Islet precursor cell (in vitro differentiated cells): ENCODE measurements at regions not wholly inside any gene's neighbourhood (a gene's known extent, or its start where the extent isn't known, plus 50 kb on each side); places are given as distances from the start of the nearest gene placed in this dataset.
"Not testable (repeated sequence)": the region's sequence is repeated elsewhere in the genome, so short reads cannot be mapped to it uniquely, and the experiment has no call there.

Experiments
- DNase-seq: peaks from one replicate; pipeline ENCODE4 v3.0.0-alpha.2; 2018

DNA sequence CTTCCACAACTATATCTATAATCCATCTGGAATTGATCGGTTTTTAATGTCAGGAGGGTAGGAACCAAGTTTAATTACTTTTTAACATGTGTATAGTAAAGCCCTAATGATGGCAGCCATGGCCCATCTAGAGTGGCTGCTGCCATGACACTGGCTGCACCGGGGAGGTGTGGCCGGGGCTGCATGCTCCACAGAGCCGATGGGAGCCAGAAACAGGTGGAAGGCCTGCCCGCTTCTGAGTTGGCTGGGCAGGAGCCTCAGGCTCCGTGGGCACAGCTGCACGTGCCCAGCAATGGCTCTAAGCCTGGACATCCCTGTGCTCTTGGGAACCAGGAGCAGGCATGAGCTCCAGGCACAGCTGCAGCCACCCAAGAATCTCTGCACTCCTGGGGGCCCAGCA is 73.0 kb downstream of the GBP6 start:
- DNase-seq: no peak

DNA sequence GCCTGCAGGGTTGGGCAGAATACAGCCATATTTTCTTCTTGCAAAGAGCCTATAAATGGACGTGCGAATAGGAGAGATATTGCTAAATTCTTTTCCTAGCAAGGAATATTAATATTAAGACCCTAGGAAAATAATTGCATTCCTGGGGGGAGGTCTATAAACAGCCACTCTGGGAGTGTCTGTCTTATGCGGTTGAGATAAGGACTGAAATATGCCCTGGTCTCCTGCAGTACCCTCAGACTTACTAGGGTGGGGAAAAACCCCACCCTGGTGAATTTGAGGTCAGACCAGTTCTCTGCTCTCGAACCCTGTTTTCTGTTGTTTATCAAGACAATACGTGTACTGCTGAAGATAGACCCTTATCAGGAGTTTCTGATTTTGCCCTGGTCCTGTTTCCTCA is 74.4 kb downstream of the GBP6 start:
- DNase-seq: not testable (repeated sequence)

DNA sequence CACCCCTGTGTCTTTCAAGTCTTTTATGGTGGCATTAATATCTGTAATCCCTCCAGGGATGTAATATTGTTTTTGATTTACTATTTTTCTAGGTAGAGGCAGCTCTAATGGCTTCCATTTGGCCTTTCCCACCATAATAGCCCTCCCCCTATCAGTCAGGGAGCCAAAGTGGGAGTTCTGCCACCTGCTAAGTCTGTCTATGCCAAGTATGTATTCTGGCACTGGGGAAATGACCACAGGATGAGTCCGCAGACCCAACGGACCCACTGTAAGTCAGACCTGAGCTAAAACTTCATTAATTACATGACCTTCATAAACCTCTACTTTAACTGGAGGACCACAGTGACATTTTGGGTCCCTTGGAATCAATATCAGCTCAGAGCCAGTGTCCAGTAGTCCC is 77.1 kb downstream of the GBP6 start:
- no peak for DNase-seq

DNA sequence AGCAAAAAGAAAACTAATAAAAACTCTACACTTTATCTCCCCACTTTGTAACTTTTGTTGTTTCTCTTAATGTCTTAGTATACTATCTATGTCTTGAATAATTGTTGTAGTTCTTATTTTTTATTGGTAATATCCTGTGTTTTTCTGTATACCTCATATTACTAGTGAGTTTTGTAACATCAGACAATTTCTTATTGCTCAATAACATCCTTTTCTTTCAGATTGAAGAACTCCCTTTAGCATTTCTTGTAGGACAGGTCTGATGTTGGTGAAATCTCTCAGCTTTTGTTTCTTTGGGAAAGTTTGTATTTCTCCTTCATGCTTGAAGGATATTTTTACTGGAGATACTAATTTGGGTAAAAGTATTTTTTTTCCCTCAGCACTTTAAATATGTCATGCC is 79.8 kb upstream of the LRRC8B start:
- DNase-seq: no peak

DNA sequence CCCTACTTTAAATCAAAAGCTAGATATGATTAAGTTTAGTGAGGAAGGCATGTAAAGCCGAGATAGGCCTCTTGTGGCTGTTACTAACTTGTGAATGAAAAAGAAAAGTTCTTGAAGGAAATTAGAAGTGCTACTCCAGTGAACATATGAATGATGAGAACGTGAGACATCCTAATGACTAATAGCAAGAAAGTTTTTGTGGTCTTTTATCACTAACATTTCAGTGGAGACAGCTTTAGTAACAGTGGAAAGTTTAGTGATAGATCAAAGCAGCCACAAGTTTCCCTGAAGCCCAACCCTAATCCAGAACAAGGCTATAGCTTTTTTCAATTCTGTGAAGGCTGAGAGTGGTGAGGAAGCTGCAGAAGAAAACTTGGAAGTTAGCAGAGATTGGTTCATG is 73.6 kb upstream of the LRRC8B start:
- no peak for DNase-seq

DNA sequence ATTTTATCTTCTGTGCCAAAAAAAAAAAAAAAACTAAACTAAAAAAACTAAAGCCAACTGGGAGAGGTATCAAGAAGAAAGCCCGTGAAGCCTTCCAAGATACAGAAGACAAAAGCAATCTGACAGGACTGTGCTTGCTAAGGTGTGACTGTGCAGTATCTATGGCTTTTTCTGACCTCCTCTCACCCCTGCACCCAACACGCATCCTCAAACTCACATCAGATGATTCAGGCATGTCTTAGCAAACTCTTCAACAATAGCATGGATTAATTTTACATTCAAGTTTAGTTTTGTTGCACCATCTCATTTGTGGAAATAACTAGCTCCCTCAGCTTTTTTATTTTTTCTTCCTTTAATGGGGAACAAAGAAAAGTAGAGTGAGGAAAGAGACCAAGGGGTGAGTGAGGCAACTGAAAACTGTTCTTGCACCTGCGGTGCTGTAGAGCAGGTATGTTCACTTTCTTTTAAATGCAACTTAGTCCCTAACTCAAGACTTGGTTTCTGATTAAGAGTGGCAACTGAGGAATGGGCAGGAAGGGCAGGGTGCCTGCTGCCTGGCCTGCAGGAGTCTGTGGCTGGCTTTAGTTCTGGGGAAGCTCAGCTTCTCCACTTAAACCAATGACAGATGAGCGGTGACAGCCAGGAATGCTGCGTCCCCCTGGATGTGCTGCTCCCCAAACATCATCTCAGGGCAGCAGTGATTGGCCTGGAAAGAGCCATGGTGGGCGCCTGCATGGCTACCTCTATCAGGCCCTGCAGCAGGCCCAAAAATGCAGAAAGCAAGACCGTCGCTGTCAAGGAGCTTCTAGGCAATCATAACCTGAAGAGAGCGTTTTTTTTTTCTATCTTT is 71.3 kb upstream of the LRRC8B start:
- DNase-seq: no peak

DNA sequence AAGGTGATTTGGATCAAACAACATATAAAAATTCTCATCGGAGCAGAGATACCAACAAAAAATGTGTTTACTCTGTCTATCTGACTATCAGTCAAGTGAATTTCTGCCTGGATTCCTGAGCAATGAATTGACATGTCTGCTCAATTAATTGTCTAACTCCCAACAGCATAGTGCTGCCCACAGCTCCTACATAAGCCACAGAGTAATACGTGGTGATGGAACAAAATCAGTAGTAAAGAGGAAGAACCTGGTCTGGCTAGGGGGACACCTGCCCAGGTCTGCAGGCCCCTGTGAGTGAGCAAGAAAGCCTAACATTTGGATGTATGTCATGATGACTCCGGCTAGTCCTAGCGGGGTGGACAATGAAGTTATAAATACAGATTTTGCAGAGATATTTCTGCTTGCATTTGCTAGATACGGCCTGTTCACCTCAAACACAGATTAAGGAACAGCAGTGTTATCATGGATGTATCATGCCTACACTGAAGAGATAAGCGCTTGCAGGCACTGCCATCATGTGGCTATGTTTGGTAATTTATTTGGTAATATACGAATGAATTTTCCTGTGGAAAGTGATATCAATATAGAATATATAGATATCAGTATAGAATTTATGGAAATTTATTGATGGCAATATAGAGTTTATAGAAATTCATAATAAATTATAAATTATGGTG is 69.6 kb upstream of the LRRC8B start:
- DNase-seq: peak; percentile 48

DNA sequence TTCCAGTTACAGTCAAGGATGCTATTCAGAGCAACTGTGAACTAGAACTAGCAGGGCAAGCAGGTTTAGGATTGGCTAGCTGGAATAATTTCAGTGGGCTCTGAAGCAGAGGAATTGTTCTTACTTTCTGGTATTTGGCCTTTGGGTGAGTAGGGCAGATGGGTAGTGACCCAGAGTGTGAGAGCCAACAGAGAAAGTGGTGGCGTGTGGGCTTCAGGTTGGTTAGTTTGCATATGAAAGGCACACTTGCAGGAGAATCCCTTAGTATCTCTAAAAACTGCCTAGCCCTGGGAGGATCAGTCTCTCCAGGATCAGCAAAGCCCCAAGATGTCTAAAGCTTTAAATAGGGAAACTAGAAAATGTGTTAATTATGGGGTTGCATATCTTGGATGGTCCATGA is 67.6 kb upstream of the LRRC8B start:
- peak; percentile 47 for DNase-seq

DNA sequence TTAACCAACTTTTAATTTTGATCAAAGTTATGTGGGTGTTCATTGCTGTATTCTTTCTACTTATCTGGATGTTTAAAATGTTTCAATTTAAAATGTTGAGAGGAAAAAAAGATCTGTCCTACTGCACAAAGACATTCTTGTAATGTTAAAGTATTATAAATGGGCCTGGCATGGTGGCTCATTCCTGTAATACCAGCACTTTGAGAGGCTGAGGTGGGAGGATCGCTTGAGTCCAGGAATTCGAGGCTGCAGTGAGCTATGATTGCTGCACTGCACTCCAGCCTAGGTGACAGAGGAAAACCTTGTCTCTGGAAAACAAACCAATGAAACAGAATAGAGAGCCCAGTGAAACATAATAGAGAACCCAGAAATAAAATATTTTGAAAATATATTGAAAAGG is 65.5 kb upstream of the LRRC8B start:
- DNase-seq: no peak

DNA sequence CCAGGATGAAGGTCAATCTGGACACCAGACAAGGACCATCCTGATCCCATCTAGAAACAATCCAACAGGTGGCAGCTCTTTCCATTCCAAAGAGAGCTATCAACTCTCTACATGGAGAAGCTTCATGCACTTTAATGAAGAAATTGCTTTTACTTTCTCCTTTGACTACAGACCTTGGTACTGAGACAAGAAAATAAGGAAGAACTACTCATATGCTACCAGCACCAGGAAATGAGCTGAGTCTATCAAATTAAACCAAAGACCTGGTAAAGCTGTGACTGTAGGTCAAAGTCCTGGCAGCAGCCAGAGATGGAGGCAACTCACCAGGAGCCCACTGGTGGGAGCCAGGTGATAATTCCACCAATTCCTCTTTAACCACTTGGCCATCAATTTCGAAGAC is 64.3 kb upstream of the LRRC8B start:
- DNase-seq: no peak

DNA sequence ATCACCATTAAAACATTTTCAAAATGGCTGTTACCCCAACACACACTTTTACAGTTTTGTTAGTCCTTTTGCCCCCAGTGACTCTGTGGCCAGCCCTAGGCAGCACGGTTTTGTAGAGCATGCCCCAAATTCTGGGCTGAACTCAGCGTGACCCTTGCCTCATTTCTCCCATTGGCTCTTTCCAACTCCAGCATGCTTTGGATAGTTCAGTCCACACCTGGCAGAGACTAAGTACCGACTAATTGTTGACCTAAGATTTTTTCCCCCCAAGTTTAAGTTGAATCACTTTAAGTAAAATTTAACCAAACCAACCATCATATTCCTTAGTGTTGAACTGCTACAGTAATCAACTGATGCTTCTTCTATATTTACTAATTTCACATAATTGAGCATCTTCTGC is 62.4 kb upstream of the LRRC8B start:
- DNase-seq: no peak

DNA sequence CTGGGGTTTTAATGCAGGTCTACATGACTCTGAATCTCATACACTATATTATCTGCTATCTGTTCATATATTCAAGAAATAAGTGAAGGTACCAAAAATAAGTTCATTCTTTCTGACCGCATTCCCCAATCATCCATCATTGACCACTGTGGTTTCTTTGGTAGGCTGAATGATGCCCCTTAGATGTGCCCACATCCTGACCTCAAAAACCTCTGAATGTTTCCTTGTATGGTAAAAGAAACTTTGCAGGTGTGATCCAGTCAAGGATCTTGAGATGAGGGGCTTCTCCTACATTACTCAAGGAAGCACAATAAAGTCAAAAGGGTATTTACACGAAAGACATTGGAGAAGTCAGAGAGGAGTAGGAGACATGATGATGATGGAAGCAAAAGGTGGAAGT is 60.6 kb upstream of the LRRC8B start:
- no peak for DNase-seq

DNA sequence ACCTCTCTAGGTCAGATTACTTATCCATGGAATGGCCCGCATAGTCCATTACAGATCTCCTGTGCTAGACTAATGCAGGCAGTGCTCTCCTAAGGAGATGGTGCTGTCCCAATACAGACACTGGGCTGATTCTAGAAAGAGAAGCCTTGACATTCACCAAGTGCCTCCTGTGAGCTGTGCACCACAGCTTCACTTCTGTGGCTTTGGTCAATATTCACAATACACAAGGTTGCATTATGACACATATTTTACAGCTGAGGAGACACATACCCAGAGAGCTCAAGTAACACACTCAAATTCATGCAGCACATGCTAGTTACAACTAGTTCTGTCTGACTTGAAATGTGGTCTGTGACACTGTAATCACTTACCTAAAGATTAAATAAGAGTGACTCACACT is 59.4 kb upstream of the LRRC8B start:
- DNase-seq: no peak

DNA sequence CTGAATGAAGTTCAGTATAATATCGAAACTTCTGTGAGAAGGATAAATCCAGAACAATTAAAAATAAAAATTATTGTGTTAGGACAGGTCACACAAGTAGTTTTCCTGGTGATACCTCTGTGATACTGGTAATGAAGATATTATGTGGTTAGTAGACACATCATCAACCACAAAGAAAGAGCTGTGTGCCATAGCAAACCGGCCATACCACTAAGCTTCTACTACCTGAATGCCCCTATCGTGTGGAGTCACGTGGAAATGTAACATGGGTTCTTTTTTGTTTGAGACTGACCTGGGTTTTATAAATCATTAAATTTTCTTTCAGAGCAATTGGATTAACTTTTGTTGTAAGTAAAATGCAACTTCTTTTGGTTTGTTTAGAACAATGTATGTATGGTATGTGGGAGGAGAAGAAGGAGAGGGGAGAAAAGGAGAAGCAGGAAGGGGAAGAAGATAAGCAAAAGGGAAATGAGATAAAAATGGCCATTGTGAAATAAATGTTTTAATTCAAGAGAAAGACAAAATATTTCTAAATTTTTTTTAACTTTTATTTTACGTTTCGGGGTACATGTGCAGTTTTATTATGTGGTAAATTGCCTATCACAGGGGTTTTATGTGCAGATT is 58.2 kb upstream of the LRRC8B start:
- DNase-seq: no peak

DNA sequence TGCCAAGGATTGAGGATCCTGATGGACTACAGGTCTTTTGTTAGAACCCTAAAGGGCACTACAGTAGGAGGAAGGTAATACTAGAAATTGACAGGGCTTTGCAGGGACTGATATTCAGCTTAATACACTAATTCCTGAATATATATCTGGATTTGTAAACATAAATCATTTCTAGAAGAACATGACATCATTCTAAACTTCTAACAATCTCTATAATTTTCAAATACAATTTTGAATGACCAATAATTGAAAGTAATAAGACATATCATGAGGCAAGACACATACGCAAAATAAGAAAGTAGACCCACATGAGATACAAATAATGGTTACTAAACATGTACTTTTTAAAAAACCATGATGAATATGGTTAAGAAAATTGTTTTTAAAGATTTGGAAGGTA is 52.4 kb upstream of the LRRC8B start:
- no peak for DNase-seq

DNA sequence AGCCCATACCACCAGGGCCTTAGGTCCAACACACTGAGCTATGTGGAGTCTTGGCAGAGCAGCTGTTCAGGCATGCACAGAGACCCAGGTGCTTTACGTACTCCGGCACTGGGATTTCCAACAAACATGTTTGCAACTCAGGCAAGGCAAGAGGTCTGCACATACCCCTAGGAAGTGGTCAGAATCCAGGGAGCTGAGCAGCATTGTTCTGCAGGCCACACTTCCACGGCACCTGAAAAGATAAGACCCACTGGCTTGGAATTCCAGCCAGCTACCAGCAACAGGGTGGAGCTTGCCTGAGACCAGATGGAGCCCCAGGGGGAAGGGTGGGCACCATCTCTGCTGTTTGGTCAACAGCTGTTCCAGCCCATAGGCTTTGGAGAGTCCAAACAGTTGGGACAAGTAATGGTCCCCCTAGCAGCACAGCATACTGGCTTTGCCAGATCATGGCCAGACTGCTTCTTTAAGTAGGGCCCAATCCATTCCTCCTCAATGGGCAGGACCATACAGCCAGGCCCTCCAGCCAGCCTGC is 51.7 kb upstream of the LRRC8B start:
- DNase-seq: no peak
